Mesenchymal stem cell (in vitro differentiated cells and primary cell): ENCODE measurements at regions not wholly inside any gene's neighbourhood (a gene's known extent, or its start where the extent isn't known, plus 50 kb on each side); places are given as distances from the start of the nearest gene placed in this dataset.

ENCODE experiments used
- DNase-seq: peaks from one replicate; pipeline ENCODE4 v3.0.0-alpha.2; 2013
- H2AFZ ChIP-seq: one replicate; pipeline ENCODE4 v1.6.1; 2013; ENCODE audit warnings: low read depth, mild to moderate bottlenecking, control low read depth, inconsistent platforms, low read length, moderate library complexity
- H2AK5ac ChIP-seq: 2 replicates; pipeline ENCODE4 v1.6.1; 2013; ENCODE audit warnings: low read length, moderate library complexity, mild to moderate bottlenecking, inconsistent platforms; ENCODE audit not compliant: severe bottlenecking
- H2BK120ac ChIP-seq: one replicate; pipeline ENCODE4 v1.6.1; 2013; ENCODE audit warnings: low read depth, mild to moderate bottlenecking, inconsistent platforms, low read length, moderate library complexity
- H2BK12ac ChIP-seq, 2 experiments: one replicate each; pipeline ENCODE4 v1.6.1; 2013; ENCODE audit warnings: inconsistent platforms in 2 of 2, low read length in 2 of 2, mild to moderate bottlenecking in 2 of 2, moderate library complexity in 2 of 2, control low read depth in 1 of 2
- H2BK15ac ChIP-seq: one replicate; pipeline ENCODE4 v1.6.1; 2013; ENCODE audit warnings: mild to moderate bottlenecking, low read depth, inconsistent platforms; ENCODE audit not compliant: poor library complexity, severe bottlenecking
- H2BK5ac ChIP-seq: 2 replicates; pipeline ENCODE4 v1.6.1; 2013; ENCODE audit warnings: low read depth, mild to moderate bottlenecking, low read length, control low read depth, inconsistent platforms; ENCODE audit not compliant: poor library complexity, severe bottlenecking
- H3K14ac ChIP-seq, 2 experiments: one replicate each; pipeline ENCODE4 v1.6.1; 2013; ENCODE audit warnings: inconsistent platforms in 2 of 2, low read length in 2 of 2, control low read depth in 1 of 2, mild to moderate bottlenecking in 1 of 2, moderate library complexity in 1 of 2
- H3K18ac ChIP-seq, 2 experiments: one replicate each; pipeline ENCODE4 v1.6.1; 2013; ENCODE audit warnings: inconsistent platforms in 2 of 2, low read length in 2 of 2, control low read depth in 1 of 2, low read depth in 1 of 2, mild to moderate bottlenecking in 1 of 2
- H3K23ac ChIP-seq, 2 experiments: one replicate each; pipeline ENCODE4 v1.6.1; 2013; ENCODE audit warnings: inconsistent platforms in 2 of 2, low read length in 2 of 2, mild to moderate bottlenecking in 2 of 2, moderate library complexity in 2 of 2, control low read depth in 1 of 2
- H3K27ac ChIP-seq: 2 replicates; pipeline ENCODE4 v1.5.1; 2013; ENCODE audit warnings: mild to moderate bottlenecking, moderate library complexity, low read length, control low read depth, inconsistent platforms; ENCODE audit not compliant: poor library complexity, severe bottlenecking
- H3K27me3 ChIP-seq, 2 experiments: 2 replicates each; pipeline versions ENCODE4 v1.6.1 to v1.7.0; 2013; ENCODE audit warnings: low read length in 2 of 2, mild to moderate bottlenecking in 2 of 2, moderate library complexity in 2 of 2, control low read depth in 1 of 2, inconsistent platforms in 1 of 2; ENCODE audit not compliant: control insufficient read depth in 1 of 2, insufficient read depth in 1 of 2
- H3K36me3 ChIP-seq, 2 experiments: 2 replicates each; pipeline versions ENCODE4 v1.6.1 to v1.7.0; 2013; ENCODE audit warnings: low read length in 2 of 2, control low read depth in 1 of 2, inconsistent platforms in 1 of 2, low read depth in 1 of 2, mild to moderate bottlenecking in 1 of 2; ENCODE audit not compliant: insufficient read depth in 2 of 2, control insufficient read depth in 1 of 2
- H3K4ac ChIP-seq, 2 experiments: one replicate each; pipeline ENCODE4 v1.6.1; 2013; ENCODE audit warnings: inconsistent platforms in 2 of 2, low read length in 2 of 2, mild to moderate bottlenecking in 2 of 2, moderate library complexity in 2 of 2, control low read depth in 1 of 2, low read depth in 1 of 2
- H3K4me1 ChIP-seq: 2 replicates; pipeline ENCODE4 v1.6.1; 2013; ENCODE audit warnings: low read depth, low read length, control low read depth; ENCODE audit not compliant: control insufficient read depth, insufficient read depth
- H3K4me2 ChIP-seq: 2 replicates; pipeline ENCODE4 v1.6.1; 2013; ENCODE audit warnings: low read length, mild to moderate bottlenecking, inconsistent platforms; ENCODE audit not compliant: poor library complexity, severe bottlenecking
- H3K4me3 ChIP-seq, 2 experiments: 2 replicates each; pipeline versions ENCODE4 v1.5.1 to v1.7.0; 2013; ENCODE audit warnings: low read length in 2 of 2, mild to moderate bottlenecking in 2 of 2, control low read depth in 1 of 2, low read depth in 1 of 2; ENCODE audit not compliant: insufficient read depth in 1 of 2
- H3K79me1 ChIP-seq: replicated peaks from 2 replicates; pipeline ENCODE4 v1.6.1; 2013; ENCODE audit warnings: mild to moderate bottlenecking, control low read depth, low read length, inconsistent platforms; ENCODE audit not compliant: poor library complexity, severe bottlenecking
- H3K9ac ChIP-seq: 2 replicates; pipeline ENCODE4 v1.7.0; 2013; ENCODE audit warnings: mild to moderate bottlenecking, low read length, moderate library complexity
- H3K9me3 ChIP-seq: 2 replicates; pipeline ENCODE4 v1.7.0; 2013; ENCODE audit warnings: mild to moderate bottlenecking, low read length; ENCODE audit not compliant: control insufficient read depth
- H4K8ac ChIP-seq: one replicate; pipeline ENCODE4 v1.6.1; 2013; ENCODE audit warnings: inconsistent platforms, mild to moderate bottlenecking, low read length, moderate library complexity
- H4K91ac ChIP-seq: one replicate; pipeline ENCODE4 v1.6.1; 2013; ENCODE audit warnings: mild to moderate bottlenecking, low read length, inconsistent platforms
- WGBS: methylation state at CpG from one replicate; pipeline ENCODE4 v1.1.7; 2013; ENCODE audit warnings: mixed read lengths; 5-methylcytosine and 5-hydroxymethylcytosine counted together

DNA sequence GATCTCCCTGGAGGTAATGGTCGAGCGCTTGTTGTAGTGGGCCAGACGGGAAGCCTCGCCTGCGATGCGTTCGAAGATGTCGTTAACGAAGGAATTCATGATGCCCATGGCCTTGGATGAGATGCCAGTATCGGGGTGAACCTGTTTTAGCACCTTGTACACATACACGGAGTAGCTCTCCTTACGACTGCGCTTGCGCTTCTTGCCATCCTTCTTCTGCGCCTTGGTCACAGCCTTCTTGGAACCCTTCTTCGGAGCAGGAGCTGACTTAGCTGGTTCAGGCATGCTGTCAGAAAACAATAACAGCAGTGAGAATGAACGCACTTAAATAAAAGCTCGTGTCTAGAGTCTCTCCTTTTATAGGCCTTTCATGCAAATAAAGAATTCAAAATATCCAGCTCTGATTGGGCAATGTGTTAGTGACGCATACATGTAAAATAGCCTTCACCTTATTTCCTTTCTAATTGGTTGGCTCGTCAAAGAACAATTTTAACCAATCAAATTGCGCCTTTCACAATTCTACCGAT, 129.2 kb downstream of the HFE start:
- Histone ChIP-seq H3K27me3 (no peaks in the 10 kb centered on the region), H2BK12ac (no peak overlapping the region), H3K79me1 (no peaks in the 10 kb centered on the region), H4K8ac (no peak overlapping the region), H3K18ac (peak overlapping the region; percentile 8 to 63), H3K36me3 (no peaks in the 10 kb centered on the region), H3K14ac (peak overlapping the region in 1 of 2 experiments; percentile 44), H3K4me2 (peak overlapping the region; percentile 62), H2BK5ac (peak overlapping the region; percentile 14), H3K4me3 (peak overlapping the region; percentile 53 to 79), H3K4me1 (peaks cover 14% of the 10 kb centered on the region), H3K9ac (peak overlapping the region; percentile 84), H3K27ac (peak overlapping the region; percentile 92), H3K9me3 (no peaks in the 10 kb centered on the region), H2AFZ (no peak overlapping the region), H3K4ac (peak overlapping the region in 1 of 2 experiments; percentile 49), H3K23ac (no peak overlapping the region), H2AK5ac (no peak overlapping the region), H4K91ac (peak overlapping the region; percentile 72), H2BK15ac (no peak overlapping the region), H2BK120ac (no peak overlapping the region)
- peak; percentile 100 for DNase-seq
- WGBS: under 1% methylated on average over 22 of the region's 22 CpGs

- under 1% methylated on average over 38 of the region's 44 CpGs for WGBS
- Histone ChIP-seq H3K9me3 (no peaks in the 10 kb centered on the region), H4K8ac (peak overlapping the region; percentile 52), H3K4ac (peak overlapping the region; percentile 46 to 78), H3K36me3 (no peaks in the 10 kb centered on the region), H3K79me1 (no peaks in the 10 kb centered on the region), H2BK120ac (no peak overlapping the region), H2AK5ac (no peak overlapping the region), H2BK15ac (no peak overlapping the region), H3K14ac (peak overlapping the region in 1 of 2 experiments; percentile 83), H2BK12ac (peak overlapping the region in 1 of 2 experiments; percentile 74), H2AFZ (no peak overlapping the region), H3K27ac (peak overlapping the region; percentile 92), H3K18ac (peak overlapping the region; percentile 49 to 99), H2BK5ac (peak overlapping the region; percentile 33), H3K4me2 (peak overlapping the region; percentile 70), H4K91ac (peak overlapping the region; percentile 44), H3K4me1 (peaks cover 14% of the 10 kb centered on the region), H3K27me3 (no peaks in the 10 kb centered on the region), H3K23ac (peak overlapping the region; percentile 20 to 94), H3K9ac (peak overlapping the region; percentile 84), H3K4me3 (peak overlapping the region; percentile 62 to 79)
- peak; percentile 96 for DNase-seq
Observed at GRCh38 chr6:26216886-26217713, 129.9 kb downstream of the HFE start.

GRCh38 chr6:26217714-26218075, 130.5 kb downstream of the HFE start:
- Histone ChIP-seq H2BK120ac (no peak overlapping the region), H2AK5ac (no peak overlapping the region), H3K23ac (no peak overlapping the region), H3K4me1 (peaks cover 16% of the 10 kb centered on the region), H3K27me3 (peaks cover 0 to 3% of the 10 kb centered on the region in 2 experiments), H2BK12ac (no peak overlapping the region), H3K9me3 (no peaks in the 10 kb centered on the region), H4K8ac (no peak overlapping the region), H2BK5ac (no peak overlapping the region), H3K4ac (peak overlapping the region in 1 of 2 experiments; percentile 73), H3K79me1 (no peaks in the 10 kb centered on the region), H3K4me3 (peak overlapping the region; percentile 33 to 79), H2BK15ac (no peak overlapping the region), H3K18ac (no peak overlapping the region), H3K9ac (peak overlapping the region; percentile 84), H3K4me2 (peak overlapping the region; percentile 70), H2AFZ (no peak overlapping the region), H3K27ac (peak overlapping the region; percentile 92), H3K14ac (no peak overlapping the region), H4K91ac (no peak overlapping the region), H3K36me3 (no peaks in the 10 kb centered on the region)
- WGBS: 8% methylated on average over 8 of the region's 10 CpGs
- peak; percentile 50 for DNase-seq

DNA sequence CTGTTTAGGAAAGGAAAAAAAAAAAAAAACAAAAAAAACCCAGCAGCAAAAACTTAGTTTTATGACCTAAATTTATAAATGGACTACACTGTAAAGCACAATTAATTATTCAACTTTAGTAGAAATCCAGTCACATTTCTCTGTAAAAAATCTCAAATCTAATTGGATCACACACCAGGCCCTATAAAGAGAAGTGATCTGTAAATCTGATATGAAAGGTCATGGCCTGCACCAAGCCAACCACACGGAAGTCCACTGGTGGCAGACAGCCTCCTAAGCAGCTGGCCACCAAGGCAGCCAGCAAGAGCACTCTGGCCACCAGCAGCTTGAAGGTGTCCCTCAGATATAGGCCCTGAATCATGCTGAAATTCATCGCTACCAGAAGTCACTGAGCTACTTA, 131.6 kb downstream of the HFE start:
- Histone ChIP-seq H3K23ac (peak overlapping the region in 1 of 2 experiments; percentile 79), H2AK5ac (no peak overlapping the region), H2BK15ac (no peak overlapping the region), H3K4me3 (no peak overlapping the region), H3K4me1 (peaks cover 16% of the 10 kb centered on the region), H3K79me1 (no peaks in the 10 kb centered on the region), H3K9me3 (no peaks in the 10 kb centered on the region), H2BK5ac (no peak overlapping the region), H3K9ac (no peak overlapping the region), H3K4ac (no peak overlapping the region), H4K91ac (no peak overlapping the region), H2BK12ac (peak overlapping the region in 1 of 2 experiments; percentile 54), H2BK120ac (no peak overlapping the region), H4K8ac (no peak overlapping the region), H3K36me3 (no peaks in the 10 kb centered on the region), H3K14ac (no peak overlapping the region), H3K18ac (peak overlapping the region in 1 of 2 experiments; percentile 21), H3K27me3 (peaks cover 0 to 14% of the 10 kb centered on the region in 2 experiments), H2AFZ (no peak overlapping the region), H3K27ac (no peak overlapping the region), H3K4me2 (no peak overlapping the region)
- WGBS: 80% methylated on average over 2 of the region's 2 CpGs
- no peak for DNase-seq
